ENCODE measurements at regions not wholly inside any gene's neighbourhood (a gene's known extent, or its start where the extent isn't known, plus 50 kb on each side); places are given as distances from the start of the nearest gene placed in this dataset.

- TF ChIP-seq, protein P1, sequence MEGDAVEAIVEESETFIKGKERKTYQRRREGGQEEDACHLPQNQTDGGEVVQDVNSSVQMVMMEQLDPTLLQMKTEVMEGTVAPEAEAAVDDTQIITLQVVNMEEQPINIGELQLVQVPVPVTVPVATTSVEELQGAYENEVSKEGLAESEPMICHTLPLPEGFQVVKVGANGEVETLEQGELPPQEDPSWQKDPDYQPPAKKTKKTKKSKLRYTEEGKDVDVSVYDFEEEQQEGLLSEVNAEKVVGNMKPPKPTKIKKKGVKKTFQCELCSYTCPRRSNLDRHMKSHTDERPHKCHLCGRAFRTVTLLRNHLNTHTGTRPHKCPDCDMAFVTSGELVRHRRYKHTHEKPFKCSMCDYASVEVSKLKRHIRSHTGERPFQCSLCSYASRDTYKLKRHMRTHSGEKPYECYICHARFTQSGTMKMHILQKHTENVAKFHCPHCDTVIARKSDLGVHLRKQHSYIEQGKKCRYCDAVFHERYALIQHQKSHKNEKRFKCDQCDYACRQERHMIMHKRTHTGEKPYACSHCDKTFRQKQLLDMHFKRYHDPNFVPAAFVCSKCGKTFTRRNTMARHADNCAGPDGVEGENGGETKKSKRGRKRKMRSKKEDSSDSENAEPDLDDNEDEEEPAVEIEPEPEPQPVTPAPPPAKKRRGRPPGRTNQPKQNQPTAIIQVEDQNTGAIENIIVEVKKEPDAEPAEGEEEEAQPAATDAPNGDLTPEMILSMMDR (conservative IDR thresholded peaks at IDR 0.05; ENCODE audit: low read depth, low read length), result no peak
- no peak for TF ChIP-seq EZH2phosphoT487 (IDR thresholded peaks at IDR 0.05; ENCODE audit: borderline replicate concordance, low read length)
Measured at GRCh38 chr6:133644892-133645619, 243.9 kb upstream of the TCF21 start.

Measured in PC-3 (cell line).